SK-N-MC (cell line): ENCODE measurements at regions not wholly inside any gene's neighbourhood (a gene's known extent, or its start where the extent isn't known, plus 50 kb on each side); places are given as distances from the start of the nearest gene placed in this dataset.

ENCODE experiments used
- EZH2 ChIP-seq: fragments of 200-600 bp; sonication (generic); IDR thresholded peaks from one replicate; pipeline ENCODE4 v1.6.1; 2017; ENCODE audit warnings: antibody characterized with exemption
- POLR2AphosphoS5 ChIP-seq: IDR thresholded peaks from 2 replicates; pipeline ENCODE4 v1.6.1; 2012; ENCODE audit warnings: mild to moderate bottlenecking, low read depth, low read length, borderline replicate concordance

DNA sequence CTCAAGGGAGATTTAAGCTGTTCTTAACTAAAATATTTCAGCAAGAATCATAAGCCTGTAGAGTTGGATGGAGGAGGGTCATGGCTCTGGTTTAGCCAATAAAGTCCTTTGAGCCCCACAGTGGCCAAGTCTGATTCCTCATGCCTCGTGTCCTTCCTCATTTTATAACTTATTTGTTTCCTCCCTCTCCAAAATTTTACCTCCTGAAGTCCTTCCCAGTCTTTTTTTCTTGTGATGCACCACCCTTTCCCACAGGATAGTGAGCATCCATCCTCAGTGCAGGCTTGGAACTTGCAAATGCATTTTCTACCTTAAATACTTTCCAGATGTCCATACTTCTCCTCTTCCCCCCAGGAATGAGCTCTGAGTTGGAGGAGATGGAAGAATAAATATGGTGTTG lies 162.7 kb upstream of the AGTR1 start:
- TF ChIP-seq EZH2 (no peak), POLR2AphosphoS5 (no peak)
